PC-9 (cell line): ENCODE measurements at regions not wholly inside any gene's neighbourhood (a gene's known extent, or its start where the extent isn't known, plus 50 kb on each side); places are given as distances from the start of the nearest gene placed in this dataset.

Source experiments
- BruUV-seq: library from RNA; stranded (reverse); fragments of 400-500 nt; replicated peaks from 2 replicates; lab custom pipeline; 2021; lab: Mats Ljungman, UMichigan
- CTCF ChIA-PET: fragments of 300-600 bp; sonication (Branson Sonifier 250); formaldehyde crosslinking; loops from one replicate; lab custom pipeline; 2022; ENCODE audit warnings: antibody characterized with exemption; lab: Charles Lee
- POLR2A ChIA-PET: fragments of 300-600 bp; sonication (Branson Sonifier 250); formaldehyde crosslinking; loops from one replicate; lab custom pipeline; 2022; ENCODE audit warnings: antibody characterized with exemption; ENCODE audit not compliant: unreplicated experiment; lab: Charles Lee
- DNase-seq, 2 experiments: peaks; one replicate each; pipeline versions ENCODE4 v3.0.0 to v3.0.0-alpha.2; 2015 to 2022; ENCODE audit warnings: mixed read lengths in 1 of 2
- H2AFZ ChIP-seq: fragments of 200-600 bp; sonication (generic); 2 replicates; pipeline ENCODE4 v1.8.1; 2017; ENCODE audit warnings: antibody characterized with exemption
- H3F3A ChIP-seq: fragments of 200-600 bp; sonication (generic); 2 replicates; pipeline ENCODE4 v1.8.1; 2017; ENCODE audit warnings: antibody characterized with exemption, mild to moderate bottlenecking, low read depth; ENCODE audit not compliant: insufficient read depth
- H3K27ac ChIP-seq: fragments of 200-600 bp; sonication (generic); 2 replicates; pipeline ENCODE4 v1.6.1; 2016; ENCODE audit warnings: mixed run types
- H3K27me3 ChIP-seq: fragments of 200-600 bp; sonication (generic); 2 replicates; pipeline ENCODE4 v1.6.1; 2016; ENCODE audit warnings: low read depth, mixed run types; ENCODE audit not compliant: insufficient read depth
- H3K36me3 ChIP-seq: fragments of 200-600 bp; sonication (generic); 2 replicates; pipeline ENCODE4 v1.6.1; 2016; ENCODE audit warnings: low read depth, mixed run types
- H3K4me1 ChIP-seq: fragments of 200-600 bp; sonication (generic); replicated peaks from 2 replicates; pipeline ENCODE4 v1.6.1; 2016; ENCODE audit warnings: mixed run types; ENCODE audit not compliant: insufficient read depth
- H3K4me2 ChIP-seq: fragments of 200-600 bp; sonication (generic); 2 replicates; pipeline ENCODE4 v1.6.1; 2017; ENCODE audit warnings: mixed run types
- H3K4me3 ChIP-seq: fragments of 200-600 bp; sonication (generic); 2 replicates; pipeline ENCODE4 v1.6.1; 2016; ENCODE audit warnings: mixed run types
- H3K79me2 ChIP-seq: fragments of 200-600 bp; sonication (generic); 2 replicates; pipeline ENCODE4 v1.6.1; 2017; ENCODE audit warnings: low read depth, mixed run types
- H3K9me2 ChIP-seq: fragments of 200-600 bp; sonication (generic); 2 replicates; pipeline ENCODE4 v1.8.1; 2017; ENCODE audit warnings: mild to moderate bottlenecking; ENCODE audit not compliant: insufficient read depth
- H3K9me3 ChIP-seq: fragments of 200-600 bp; sonication (generic); 2 replicates; pipeline ENCODE4 v1.8.1; 2016; ENCODE audit warnings: low read depth; ENCODE audit not compliant: insufficient read depth
- H4K20me1 ChIP-seq: fragments of 200-600 bp; sonication (generic); 2 replicates; pipeline ENCODE4 v1.8.1; 2017; ENCODE audit not compliant: insufficient read depth
- EZH2 ChIP-seq: fragments of 200-600 bp; sonication (generic); IDR thresholded peaks from 2 replicates; pipeline ENCODE4 v1.8.0; 2017; ENCODE audit warnings: antibody characterized with exemption, low read depth
- intact Hi-C: fragments of 100-400 bp; cut with micrococcal nuclease; formaldehyde crosslinking; loops from one replicate; pipeline ENCODE4 v1.10.0; 2022; ENCODE audit not compliant: unreplicated experiment
- TF ChIP-seq, protein P1 (sequence below): fragments of 200-600 bp; sonication (generic); conservative IDR thresholded peaks from 2 replicates; pipeline ENCODE4 v1.6.1; 2017; ENCODE audit warnings: mixed run types, antibody characterized with exemption, mild to moderate bottlenecking, moderate library complexity

DNA sequence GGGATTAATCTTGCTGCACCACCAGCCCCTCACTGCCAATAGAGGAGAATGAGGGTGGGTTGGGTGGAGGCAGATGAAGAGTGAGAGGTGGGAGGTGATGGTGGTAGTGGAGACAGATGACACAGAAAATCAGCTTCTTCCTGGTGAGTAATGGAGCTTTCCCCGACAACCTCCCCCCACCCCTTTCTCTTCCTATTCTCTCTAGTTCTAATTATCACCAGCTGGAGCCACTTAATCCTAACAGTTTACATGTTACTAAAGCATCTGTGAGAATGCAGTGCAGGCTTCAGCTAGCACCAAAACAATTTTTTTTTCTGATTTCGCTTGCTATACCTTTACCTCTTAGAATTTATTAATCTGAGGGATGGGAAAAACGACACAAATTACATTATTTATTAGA is 116.1 kb upstream of the DNAJC19 start:
- no peaks in the 10 kb centered on the region for H3K36me3 ChIP-seq
- H3K4me1 ChIP-seq, result no peaks in the 10 kb centered on the region
- H3K4me2 ChIP-seq, result no peak overlapping the region
- no peaks in the 10 kb centered on the region for H3K9me3 ChIP-seq
- TF ChIP-seq, protein P1, sequence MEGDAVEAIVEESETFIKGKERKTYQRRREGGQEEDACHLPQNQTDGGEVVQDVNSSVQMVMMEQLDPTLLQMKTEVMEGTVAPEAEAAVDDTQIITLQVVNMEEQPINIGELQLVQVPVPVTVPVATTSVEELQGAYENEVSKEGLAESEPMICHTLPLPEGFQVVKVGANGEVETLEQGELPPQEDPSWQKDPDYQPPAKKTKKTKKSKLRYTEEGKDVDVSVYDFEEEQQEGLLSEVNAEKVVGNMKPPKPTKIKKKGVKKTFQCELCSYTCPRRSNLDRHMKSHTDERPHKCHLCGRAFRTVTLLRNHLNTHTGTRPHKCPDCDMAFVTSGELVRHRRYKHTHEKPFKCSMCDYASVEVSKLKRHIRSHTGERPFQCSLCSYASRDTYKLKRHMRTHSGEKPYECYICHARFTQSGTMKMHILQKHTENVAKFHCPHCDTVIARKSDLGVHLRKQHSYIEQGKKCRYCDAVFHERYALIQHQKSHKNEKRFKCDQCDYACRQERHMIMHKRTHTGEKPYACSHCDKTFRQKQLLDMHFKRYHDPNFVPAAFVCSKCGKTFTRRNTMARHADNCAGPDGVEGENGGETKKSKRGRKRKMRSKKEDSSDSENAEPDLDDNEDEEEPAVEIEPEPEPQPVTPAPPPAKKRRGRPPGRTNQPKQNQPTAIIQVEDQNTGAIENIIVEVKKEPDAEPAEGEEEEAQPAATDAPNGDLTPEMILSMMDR, result no peak
- no peak for TF ChIP-seq EZH2
- POLR2A ChIA-PET, result no interaction called here
- no peaks in the 10 kb centered on the region for H3K27me3 ChIP-seq
- no peaks in the 10 kb centered on the region for H3K79me2 ChIP-seq
- no peaks in the 10 kb centered on the region for H3K9me2 ChIP-seq
- no peak overlapping the region for H3K4me3 ChIP-seq
- H3K27ac ChIP-seq, result no peak overlapping the region
- no TSS peak for BruUV-seq
- CTCF ChIA-PET, result no interaction called here
- no peaks in the 10 kb centered on the region for H4K20me1 ChIP-seq
- no peak for DNase-seq
- intact Hi-C loops, result no loop called here
- no peak overlapping the region for H2AFZ ChIP-seq
- H3F3A ChIP-seq, result no peaks in the 10 kb centered on the region

DNA sequence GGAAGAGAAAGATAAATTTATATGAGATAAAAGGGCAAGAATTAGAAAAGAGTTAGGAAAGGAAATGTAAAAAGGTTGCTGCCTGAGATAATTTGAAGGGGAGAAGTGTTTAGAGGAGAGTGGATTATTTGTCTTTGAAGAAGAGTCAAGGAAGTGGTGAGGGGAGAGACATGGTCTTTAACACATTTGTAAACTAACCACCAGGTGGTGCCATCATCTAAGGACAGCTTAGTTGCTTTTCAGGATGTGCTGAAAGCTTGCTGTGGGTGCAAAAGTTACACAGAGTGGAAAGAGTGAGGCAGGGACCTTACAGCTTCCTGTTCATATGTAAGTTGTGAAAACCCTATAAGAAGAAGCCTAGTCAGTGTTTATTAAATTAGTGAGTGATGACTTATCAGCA is 114.1 kb upstream of the DNAJC19 start:
- Histone ChIP-seq H3K9me2 (no peaks in the 10 kb centered on the region), H4K20me1 (no peaks in the 10 kb centered on the region), H2AFZ (no peak overlapping the region), H3F3A (no peaks in the 10 kb centered on the region), H3K4me2 (no peak overlapping the region), H3K4me3 (no peak overlapping the region), H3K27me3 (no peaks in the 10 kb centered on the region), H3K27ac (no peak overlapping the region), H3K36me3 (no peaks in the 10 kb centered on the region), H3K4me1 (no peaks in the 10 kb centered on the region), H3K79me2 (no peaks in the 10 kb centered on the region), H3K9me3 (no peaks in the 10 kb centered on the region)
- intact Hi-C loops, result loop anchor here (2.0 to 5.0 kb wide), 2 partner anchors 594 to 1579 kb away; no protein-coding TSS in a partner anchor
- POLR2A ChIA-PET, result no interaction called here
- CTCF ChIA-PET, result no interaction called here
- DNase-seq, result peak in 1 of 2 experiments; percentile 3
- TF ChIP-seq, protein P1, result peak; percentile 75
- no peak for TF ChIP-seq EZH2
- no TSS peak for BruUV-seq

DNA sequence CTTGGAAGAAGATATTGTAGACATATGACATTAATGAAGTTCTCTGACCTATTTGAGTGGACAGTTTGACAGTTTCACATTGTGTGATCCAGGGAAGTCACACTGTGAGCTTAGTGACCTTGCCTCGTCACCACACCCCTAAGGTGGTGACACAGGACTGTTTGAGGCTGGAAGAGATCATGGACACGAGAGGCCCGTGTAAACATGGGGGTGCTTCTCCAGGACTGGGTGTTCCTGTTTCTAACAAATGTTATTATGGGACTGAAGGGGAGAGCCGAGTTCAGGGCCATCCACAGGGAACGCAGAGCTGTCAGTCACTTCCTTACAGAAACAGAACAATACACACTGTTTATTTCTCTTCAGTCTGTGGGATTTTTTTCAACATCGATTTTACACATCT is 96.5 kb upstream of the DNAJC19 start:
- no TSS peak for BruUV-seq
- DNase-seq, result no peak
- Histone ChIP-seq H3K79me2 (no peaks in the 10 kb centered on the region), H3K9me2 (no peaks in the 10 kb centered on the region), H3K4me3 (no peak overlapping the region), H3K9me3 (no peaks in the 10 kb centered on the region), H3K4me2 (no peak overlapping the region), H2AFZ (peak overlapping the region; percentile 2; the same call in 1 of the 2 replicates), H3K4me1 (no peaks in the 10 kb centered on the region; the same call in 1 of the 2 replicates), H3F3A (no peaks in the 10 kb centered on the region), H3K27ac (no peak overlapping the region), H3K36me3 (no peaks in the 10 kb centered on the region), H3K27me3 (no peaks in the 10 kb centered on the region), H4K20me1 (no peaks in the 10 kb centered on the region)
- intact Hi-C loops, result no loop called here
- ChIA-PET CTCF (no interaction called here), POLR2A (interaction anchor here (0.6 kb wide), 1 partner anchor 1193 kb away, joined by 16 read pairs; no protein-coding TSS in a partner anchor)
- no peak for TF ChIP-seq EZH2
- TF ChIP-seq, protein P1, result no peak
